Spleen (tissue), 11 donors: ENCODE measurements at regions not wholly inside any gene's neighbourhood (a gene's known extent, or its start where the extent isn't known, plus 50 kb on each side); places are given as distances from the start of the nearest gene placed in this dataset.

ENCODE experiments used
- DNase-seq: peaks from one replicate; pipeline ENCODE4 v3.0.0-alpha.2; 2020
- H3K27ac ChIP-seq, 8 donors: fragments of 200-600 bp; sonication (generic) in 7 of 8; 1 replicate in 4 of 8; 2 replicates in 4 of 8; pipeline versions ENCODE4 v1.5.0 to v1.8.0; 2016 to 2021; ENCODE audit warnings: inconsistent platforms in 4 of 8, mild to moderate bottlenecking in 4 of 8, moderate library complexity in 1 of 8
- H3K27me3 ChIP-seq, 7 donors: fragments of 200-600 bp; sonication (generic) in 6 of 7; replicated peaks in 1 of 7; 1 replicate in 4 of 7; 2 replicates in 3 of 7; pipeline versions ENCODE4 v1.5.0 to v1.8.0; 2016 to 2021; ENCODE audit warnings: inconsistent platforms in 3 of 7, mild to moderate bottlenecking in 1 of 7
- H3K36me3 ChIP-seq, 6 donors: fragments of 200-600 bp; sonication (generic) in 5 of 6; 1 replicate in 4 of 6; 2 replicates in 2 of 6; pipeline versions ENCODE4 v1.5.0 to v1.8.0; 2016 to 2021; ENCODE audit warnings: inconsistent platforms in 2 of 6
- H3K4me1 ChIP-seq, 6 donors: fragments of 200-600 bp; sonication (generic) in 5 of 6; 1 replicate in 3 of 6; 2 replicates in 3 of 6; pipeline versions ENCODE4 v1.5.0 to v1.8.0; 2016 to 2021; ENCODE audit warnings: inconsistent platforms in 3 of 6
- H3K4me3 ChIP-seq, 8 donors: fragments of 200-600 bp; sonication (generic) in 7 of 8; 1 replicate in 4 of 8; 2 replicates in 4 of 8; pipeline versions ENCODE4 v1.5.0 to v1.8.0; 2016 to 2021; ENCODE audit warnings: inconsistent platforms in 4 of 8, mild to moderate bottlenecking in 4 of 8, moderate library complexity in 2 of 8
- H3K9me3 ChIP-seq, 8 donors: fragments of 200-600 bp; sonication (generic) in 7 of 8; 1 replicate in 4 of 8; 2 replicates in 4 of 8; pipeline versions ENCODE4 v1.5.0 to v1.8.0; 2016 to 2021; ENCODE audit warnings: inconsistent platforms in 4 of 8
- POLR2A ChIP-seq, 3 donors: fragments of 450-650 bp; IDR thresholded peaks; one replicate each; pipeline ENCODE4 v1.5.1; 2017; ENCODE audit warnings: antibody characterized with exemption in 3 of 3, mild to moderate bottlenecking in 1 of 3
- POLR2AphosphoS5 ChIP-seq, 3 donors: sonication (generic); formaldehyde crosslinking; IDR thresholded peaks; one replicate each; pipeline ENCODE4 v1.5.1; 2017; ENCODE audit warnings: antibody characterized with exemption in 3 of 3
- WGBS, 5 donors: extraction: QIAGEN DNeasy Blood & Tissue Kit in 3 of 5; methylation state at CpG; one replicate each; pipeline versions ENCODE4 v1.1.5 to v1.1.7; 2013 to 2018; 5-methylcytosine and 5-hydroxymethylcytosine counted together
- intact Hi-C: fragments of 100-400 bp; cut with DNase I; formaldehyde crosslinking; loops from one replicate; pipeline ENCODE4 v1.15.0; 2023; ENCODE audit warnings: low total_unique reads
- TF ChIP-seq, protein P1 (sequence below), 11 experiments: fragments of 200-600 bp in 7 of 11; fragments of 450-650 bp in 4 of 11; sonication (generic) in 4 of 11; IDR thresholded peaks in 8 of 11; conservative IDR thresholded peaks in 3 of 11; 1 replicate in 7 of 11; 2 replicates in 4 of 11; pipeline versions ENCODE4 v1.4.0 to v1.8.0; 2016 to 2021; ENCODE audit warnings: antibody characterized with exemption in 11 of 11, inconsistent platforms in 4 of 11, mild to moderate bottlenecking in 1 of 11
- donor health status: healthy with polysubstance abuse.
- donor health status: DM: no; HTN: no; CAD: no; lungs with moderate emphysema.
- donor health status: DM: no; HTN: no; CAD: no.
- donor health status: Bipolar disorder and iron deficiency.
- donor health status: healthy.
- donor health status: DM: no; HTN: no; CAD: no.
- donor health status: DM: yes; HTN: yes; CAD: no.

DNA sequence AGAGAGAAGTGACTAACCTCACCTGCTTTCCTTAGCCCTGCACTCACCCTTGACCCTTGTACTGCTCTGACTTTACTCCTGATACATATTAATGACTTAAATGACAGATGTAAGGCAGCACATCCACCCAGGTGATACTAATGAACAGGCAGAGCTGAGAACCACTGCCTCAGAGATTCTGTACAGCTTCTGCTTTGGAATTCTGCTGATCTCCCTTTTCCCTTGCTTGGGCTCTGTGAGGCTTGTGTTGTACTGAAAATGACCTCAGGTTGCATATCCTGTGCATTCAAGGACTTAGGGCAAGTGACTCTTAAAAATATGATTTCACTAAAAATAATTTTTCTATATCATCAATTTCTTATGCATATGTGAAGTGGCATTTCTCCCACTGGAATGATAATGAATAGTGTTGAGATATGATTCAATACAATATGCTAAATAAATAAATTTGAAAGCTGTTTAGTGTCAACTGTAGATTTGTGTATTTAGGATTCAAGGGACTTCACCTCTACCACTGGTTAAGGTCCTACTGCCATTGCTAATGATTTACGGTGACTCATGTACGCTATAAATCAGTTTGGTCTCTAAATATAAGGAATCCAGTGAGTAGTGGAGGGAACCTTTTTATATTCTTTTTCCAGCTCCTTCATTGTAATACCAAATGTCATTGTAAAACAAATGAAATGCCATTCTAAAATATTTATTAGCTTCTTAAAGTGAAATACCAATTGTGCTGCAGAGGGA lies 328.3 kb downstream of the SOCS6 start:
- H3K4me3 ChIP-seq: no peak overlapping the region
- no peak for DNase-seq
- H3K4me1 ChIP-seq: peaks cover 0 to 13% (median 2%) of the 10 kb centered on the region in 6 donors
- H3K27me3 ChIP-seq: no peaks in the 10 kb centered on the region
- H3K36me3 ChIP-seq: no peaks in the 10 kb centered on the region
- TF ChIP-seq POLR2A (IDR thresholded peaks at IDR 0.05) (no peak), POLR2AphosphoS5 (IDR thresholded peaks at IDR 0.05) (no peak)
- TF ChIP-seq, protein P1, sequence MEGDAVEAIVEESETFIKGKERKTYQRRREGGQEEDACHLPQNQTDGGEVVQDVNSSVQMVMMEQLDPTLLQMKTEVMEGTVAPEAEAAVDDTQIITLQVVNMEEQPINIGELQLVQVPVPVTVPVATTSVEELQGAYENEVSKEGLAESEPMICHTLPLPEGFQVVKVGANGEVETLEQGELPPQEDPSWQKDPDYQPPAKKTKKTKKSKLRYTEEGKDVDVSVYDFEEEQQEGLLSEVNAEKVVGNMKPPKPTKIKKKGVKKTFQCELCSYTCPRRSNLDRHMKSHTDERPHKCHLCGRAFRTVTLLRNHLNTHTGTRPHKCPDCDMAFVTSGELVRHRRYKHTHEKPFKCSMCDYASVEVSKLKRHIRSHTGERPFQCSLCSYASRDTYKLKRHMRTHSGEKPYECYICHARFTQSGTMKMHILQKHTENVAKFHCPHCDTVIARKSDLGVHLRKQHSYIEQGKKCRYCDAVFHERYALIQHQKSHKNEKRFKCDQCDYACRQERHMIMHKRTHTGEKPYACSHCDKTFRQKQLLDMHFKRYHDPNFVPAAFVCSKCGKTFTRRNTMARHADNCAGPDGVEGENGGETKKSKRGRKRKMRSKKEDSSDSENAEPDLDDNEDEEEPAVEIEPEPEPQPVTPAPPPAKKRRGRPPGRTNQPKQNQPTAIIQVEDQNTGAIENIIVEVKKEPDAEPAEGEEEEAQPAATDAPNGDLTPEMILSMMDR (IDR thresholded peaks at IDR 0.05 in 8 of 11, conservative IDR thresholded peaks at IDR 0.05 in 3 of 11): no peak
- H3K9me3 ChIP-seq: peaks cover 0 to 18% (median 5%) of the 10 kb centered on the region in 8 donors
- 64 to 91% (median 84%) methylated on average over 2 of the region's 2 CpGs for WGBS, 5 donors
- intact Hi-C loops: no loop called here
- no peak overlapping the region for H3K27ac ChIP-seq

DNA sequence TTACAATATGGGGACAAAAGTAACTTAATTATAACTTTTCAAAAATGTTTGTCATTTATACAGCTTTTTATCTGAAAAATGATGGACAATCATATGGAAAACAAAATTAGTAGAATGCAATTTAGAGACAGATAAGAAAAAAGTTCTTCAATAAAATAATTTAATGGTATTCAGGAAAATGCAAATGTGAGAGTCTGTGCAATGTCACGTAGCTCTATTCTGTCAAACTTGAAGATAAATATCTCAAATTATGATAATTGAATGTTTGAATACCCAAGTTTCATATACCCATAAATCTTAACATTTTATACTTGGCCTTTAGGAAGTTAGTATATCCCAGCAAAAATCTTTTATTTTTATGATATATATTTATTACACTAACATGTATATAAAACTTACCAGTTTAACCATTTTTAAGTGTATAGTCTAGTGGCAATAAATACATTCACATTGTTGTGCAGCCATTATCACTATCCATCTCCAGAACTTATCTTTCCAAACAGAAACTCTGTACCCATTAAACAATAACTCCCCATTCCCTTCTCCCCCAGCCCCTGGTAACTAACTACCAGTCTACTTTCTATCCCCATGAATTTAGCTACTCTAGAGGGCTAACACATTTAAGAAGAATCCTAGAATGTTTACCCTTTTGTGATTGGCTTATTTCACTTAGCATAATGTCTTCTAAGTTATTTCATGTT lies 311.5 kb downstream of the SOCS6 start:
- H3K4me3 ChIP-seq: no peak overlapping the region
- DNase-seq: no peak
- no peaks in the 10 kb centered on the region for H3K36me3 ChIP-seq
- no peaks in the 10 kb centered on the region for H3K4me1 ChIP-seq
- WGBS, 5 donors: 53 to 84% (median 64%) methylated on average over 1 of the region's 1 CpG
- TF ChIP-seq POLR2A (IDR thresholded peaks at IDR 0.05) (no peak), POLR2AphosphoS5 (IDR thresholded peaks at IDR 0.05) (no peak)
- TF ChIP-seq, protein P1 (IDR thresholded peaks at IDR 0.05 in 8 of 11, conservative IDR thresholded peaks at IDR 0.05 in 3 of 11): no peak
- H3K9me3 ChIP-seq: no peaks in the 10 kb centered on the region
- H3K27me3 ChIP-seq: no peaks in the 10 kb centered on the region
- H3K27ac ChIP-seq: no peak overlapping the region
- intact Hi-C loops: no loop called here

DNA sequence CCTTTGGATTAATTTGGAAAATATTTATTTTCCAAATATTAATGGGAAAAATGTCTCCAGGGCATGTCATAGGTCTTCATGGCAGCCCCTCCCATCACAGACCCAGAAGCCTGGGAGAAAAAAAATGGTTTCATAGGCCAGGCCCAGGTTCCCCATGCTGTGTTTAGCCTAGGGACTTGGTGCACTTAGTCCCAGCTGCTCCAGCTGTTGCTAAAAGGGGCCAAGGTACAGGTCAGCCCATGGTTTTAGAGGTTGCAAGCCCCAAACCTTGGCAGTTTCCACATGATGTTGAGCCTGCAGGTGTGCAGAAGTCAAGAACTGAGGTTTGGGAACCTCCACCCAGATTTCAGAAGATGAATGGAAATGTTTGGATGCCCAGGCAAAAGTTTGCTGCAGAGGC lies 309.6 kb downstream of the SOCS6 start:
- no peaks in the 10 kb centered on the region for H3K9me3 ChIP-seq
- H3K4me3 ChIP-seq: no peak overlapping the region
- no peak overlapping the region for H3K27ac ChIP-seq
- no peak for TF ChIP-seq POLR2A (IDR thresholded peaks at IDR 0.05)
- TF ChIP-seq POLR2AphosphoS5 (IDR thresholded peaks at IDR 0.05): no peak
- TF ChIP-seq, protein P1 (IDR thresholded peaks at IDR 0.05 in 8 of 11, conservative IDR thresholded peaks at IDR 0.05 in 3 of 11): no peak
- no peaks in the 10 kb centered on the region for H3K4me1 ChIP-seq
- intact Hi-C loops: no loop called here
- DNase-seq: no peak
- no peaks in the 10 kb centered on the region for H3K27me3 ChIP-seq
- H3K36me3 ChIP-seq: no peaks in the 10 kb centered on the region

DNA sequence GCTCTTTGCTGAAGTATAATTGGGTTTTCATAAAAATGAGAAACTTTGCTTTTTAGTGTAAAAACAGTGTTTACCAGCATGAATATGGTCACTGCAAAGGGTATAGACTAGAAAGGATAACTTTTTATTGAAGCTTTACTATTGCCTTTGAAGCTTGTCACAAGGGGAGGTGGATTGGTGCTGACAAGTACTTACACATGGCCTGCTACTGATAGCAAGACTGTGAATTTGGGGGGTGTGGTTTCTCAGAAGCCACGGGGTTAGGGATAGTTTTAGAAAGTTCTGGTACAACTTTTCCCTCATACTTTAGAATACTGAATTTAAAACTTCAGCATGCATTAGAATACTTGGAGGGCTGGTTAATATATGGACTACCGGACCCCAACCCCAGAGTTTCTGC lies 294.1 kb downstream of the SOCS6 start:
- no peaks in the 10 kb centered on the region for H3K27me3 ChIP-seq
- no peak overlapping the region for H3K27ac ChIP-seq
- H3K36me3 ChIP-seq: no peaks in the 10 kb centered on the region
- no peak overlapping the region for H3K4me3 ChIP-seq
- H3K9me3 ChIP-seq: peaks cover 0 to 44% (median 32%) of the 10 kb centered on the region in 8 donors
- WGBS, 5 donors: 64 to 83% (median 71%) methylated on average over 2 of the region's 2 CpGs
- TF ChIP-seq, protein P1 (IDR thresholded peaks at IDR 0.05 in 8 of 11, conservative IDR thresholded peaks at IDR 0.05 in 3 of 11): no peak
- no peak for TF ChIP-seq POLR2A (IDR thresholded peaks at IDR 0.05)
- no peak for TF ChIP-seq POLR2AphosphoS5 (IDR thresholded peaks at IDR 0.05)
- DNase-seq: no peak
- no peaks in the 10 kb centered on the region for H3K4me1 ChIP-seq
- intact Hi-C loops: no loop called here
